Trophoblast cell (in vitro differentiated cells and primary cell): ENCODE measurements at regions not wholly inside any gene's neighbourhood (a gene's known extent, or its start where the extent isn't known, plus 50 kb on each side); places are given as distances from the start of the nearest gene placed in this dataset.

Experiments
- DNase-seq, 2 donors: peaks; one replicate each; pipeline ENCODE4 v3.0.0-alpha.2; 2016
- H2AFZ ChIP-seq: 2 replicates; pipeline ENCODE4 v1.6.1; 2013; ENCODE audit warnings: low read length, moderate library complexity, mild to moderate bottlenecking; ENCODE audit not compliant: insufficient read depth, poor library complexity
- H2AK5ac ChIP-seq: 2 replicates; pipeline ENCODE4 v1.6.1; 2013; ENCODE audit warnings: mild to moderate bottlenecking, low read length
- H2BK120ac ChIP-seq: 2 replicates; pipeline ENCODE4 v1.6.1; 2013; ENCODE audit warnings: low read length, mild to moderate bottlenecking, moderate library complexity; ENCODE audit not compliant: insufficient read depth, poor library complexity
- H2BK12ac ChIP-seq: 2 replicates; pipeline ENCODE4 v1.6.1; 2013; ENCODE audit warnings: mild to moderate bottlenecking, low read length, moderate library complexity
- H2BK5ac ChIP-seq: 2 replicates; pipeline ENCODE4 v1.6.1; 2013; ENCODE audit warnings: low read length, low read depth, moderate library complexity, mild to moderate bottlenecking; ENCODE audit not compliant: poor library complexity
- H3K14ac ChIP-seq: 2 replicates; pipeline ENCODE4 v1.6.1; 2013; ENCODE audit warnings: mild to moderate bottlenecking, low read length
- H3K18ac ChIP-seq: 2 replicates; pipeline ENCODE4 v1.6.1; 2013; ENCODE audit warnings: mild to moderate bottlenecking, low read length
- H3K23ac ChIP-seq: 2 replicates; pipeline ENCODE4 v1.6.1; 2013; ENCODE audit warnings: low read length
- H3K27ac ChIP-seq: 2 replicates; pipeline ENCODE4 v1.5.1; 2013; ENCODE audit warnings: low read depth, mild to moderate bottlenecking, inconsistent platforms, low read length, moderate library complexity
- H3K27me3 ChIP-seq: 2 replicates; pipeline ENCODE4 v1.6.1; 2013; ENCODE audit warnings: inconsistent platforms, mild to moderate bottlenecking, low read length, moderate library complexity; ENCODE audit not compliant: insufficient read depth
- H3K36me3 ChIP-seq, 2 experiments: 1 replicate in 1 of 2; 2 replicates in 1 of 2; pipeline ENCODE4 v1.6.1; 2013; ENCODE audit warnings: low read length in 2 of 2, mild to moderate bottlenecking in 2 of 2, moderate library complexity in 1 of 2; ENCODE audit not compliant: insufficient read depth in 2 of 2, control insufficient read depth in 1 of 2
- H3K4ac ChIP-seq: 2 replicates; pipeline ENCODE4 v1.6.1; 2013; ENCODE audit warnings: low read depth, mild to moderate bottlenecking, low read length, moderate library complexity
- H3K4me1 ChIP-seq, 2 experiments: 1 replicate in 1 of 2; 2 replicates in 1 of 2; pipeline ENCODE4 v1.6.1; 2013; ENCODE audit warnings: low read length in 2 of 2, mild to moderate bottlenecking in 2 of 2, moderate library complexity in 1 of 2; ENCODE audit not compliant: insufficient read depth in 2 of 2, control insufficient read depth in 1 of 2
- H3K4me2 ChIP-seq: 2 replicates; pipeline ENCODE4 v1.6.1; 2013; ENCODE audit warnings: inconsistent platforms, mild to moderate bottlenecking, low read length, moderate library complexity
- H3K4me3 ChIP-seq: 2 replicates; pipeline ENCODE4 v1.5.1; 2013; ENCODE audit warnings: mild to moderate bottlenecking, low read depth, low read length, inconsistent platforms
- H3K79me1 ChIP-seq: one replicate; pipeline ENCODE4 v1.6.1; 2013; ENCODE audit warnings: low read length
- H3K79me2 ChIP-seq: 2 replicates; pipeline ENCODE4 v1.6.1; 2013; ENCODE audit warnings: low read length, mild to moderate bottlenecking; ENCODE audit not compliant: control insufficient read depth, insufficient read depth, poor library complexity
- H3K9ac ChIP-seq: 2 replicates; pipeline ENCODE4 v1.6.1; 2013; ENCODE audit warnings: mild to moderate bottlenecking, low read length
- H3K9me3 ChIP-seq: 2 replicates; pipeline ENCODE4 v1.6.1; 2013; ENCODE audit warnings: low read depth, mild to moderate bottlenecking, control low read depth, inconsistent platforms, low read length; ENCODE audit not compliant: insufficient read depth
- H4K12ac ChIP-seq: 2 replicates; pipeline ENCODE4 v1.6.1; 2013; ENCODE audit warnings: low read depth, mild to moderate bottlenecking, low read length, moderate library complexity
- H4K8ac ChIP-seq: 2 replicates; pipeline ENCODE4 v1.6.1; 2013; ENCODE audit warnings: low read depth, mild to moderate bottlenecking, low read length, moderate library complexity
- H4K91ac ChIP-seq: one replicate; pipeline ENCODE4 v1.6.1; 2013; ENCODE audit warnings: low read depth, mild to moderate bottlenecking, low read length, moderate library complexity
- WGBS: extraction: QIAGEN DNeasy Blood & Tissue Kit; methylation state at CpG from one replicate; pipeline ENCODE4 v1.1.7; 2013; ENCODE audit warnings: missing lambda C conversion rate; ENCODE audit not compliant: insufficient read length, insufficient coverage; ENCODE audit errors: extremely low coverage; 5-methylcytosine and 5-hydroxymethylcytosine counted together

DNA sequence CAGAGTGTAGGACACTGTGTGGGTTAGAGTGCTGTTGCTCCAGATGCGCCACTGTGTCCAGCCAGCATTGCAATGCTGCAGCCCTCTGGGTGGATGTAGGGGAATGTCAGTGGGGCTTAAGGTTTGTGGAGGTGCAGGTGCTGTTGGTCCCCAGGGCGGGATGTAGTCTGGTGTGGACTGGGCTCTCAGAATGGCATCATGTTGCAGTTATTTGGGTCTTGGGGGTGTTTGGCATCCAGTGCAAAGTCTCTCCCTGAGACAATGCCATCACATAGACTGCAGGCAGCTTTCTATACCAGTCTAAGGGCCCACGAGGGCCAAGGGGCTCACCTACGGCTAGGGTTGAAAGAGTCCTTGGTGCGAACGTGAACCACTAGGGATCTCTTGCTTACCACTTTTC is 275.3 kb downstream of the SOX11 start:
- no peak overlapping the region for H2AFZ ChIP-seq
- H3K27ac ChIP-seq: no peak overlapping the region
- no peaks in the 10 kb centered on the region for H3K27me3 ChIP-seq
- H3K9me3 ChIP-seq: no peaks in the 10 kb centered on the region
- H3K4ac ChIP-seq: no peak overlapping the region
- H3K79me2 ChIP-seq: no peaks in the 10 kb centered on the region
- no peak overlapping the region for H2BK12ac ChIP-seq
- no peaks in the 10 kb centered on the region for H3K4me1 ChIP-seq
- no peak overlapping the region for H4K12ac ChIP-seq
- H2AK5ac ChIP-seq: no peak overlapping the region
- no peak overlapping the region for H3K18ac ChIP-seq
- no CpG with 5 or more reads among the region's 6 CpGs for WGBS
- H4K8ac ChIP-seq: no peak overlapping the region
- no peak overlapping the region for H3K23ac ChIP-seq
- no peak overlapping the region for H3K4me2 ChIP-seq
- H3K9ac ChIP-seq: no peak overlapping the region
- H2BK120ac ChIP-seq: no peak overlapping the region
- H4K91ac ChIP-seq: no peak overlapping the region
- H3K14ac ChIP-seq: no peak overlapping the region
- no peak overlapping the region for H2BK5ac ChIP-seq
- no peak overlapping the region for H3K4me3 ChIP-seq
- no peaks in the 10 kb centered on the region for H3K79me1 ChIP-seq
- no peaks in the 10 kb centered on the region for H3K36me3 ChIP-seq
- DNase-seq: no peak

DNA sequence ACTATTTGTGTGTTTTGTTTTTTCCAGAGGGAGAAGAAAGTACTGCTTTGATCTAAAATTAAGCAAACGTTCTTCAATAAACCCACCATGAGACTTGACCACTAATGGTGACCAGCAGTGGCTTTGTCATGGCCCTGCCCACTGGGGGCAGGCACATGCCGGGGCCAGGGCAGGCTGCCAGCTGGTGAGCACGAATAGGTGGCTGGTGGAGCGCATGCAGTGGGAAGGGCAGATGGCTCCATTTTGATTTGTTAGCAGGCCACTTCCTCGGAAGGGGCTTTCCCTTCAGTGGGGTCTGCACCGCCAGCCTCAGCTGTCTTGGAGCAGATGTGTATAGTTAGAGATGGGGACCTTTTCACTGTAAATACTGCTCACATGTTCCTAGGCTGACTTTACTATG is 277.1 kb downstream of the SOX11 start:
- Histone ChIP-seq H3K4me2 (no peak overlapping the region), H2BK12ac (no peak overlapping the region), H3K9ac (no peak overlapping the region), H3K18ac (no peak overlapping the region), H4K8ac (no peak overlapping the region), H3K79me1 (no peaks in the 10 kb centered on the region), H3K79me2 (no peaks in the 10 kb centered on the region), H3K36me3 (no peaks in the 10 kb centered on the region), H3K4me1 (no peaks in the 10 kb centered on the region), H4K12ac (no peak overlapping the region), H3K14ac (no peak overlapping the region), H3K23ac (no peak overlapping the region), H2AK5ac (no peak overlapping the region), H2AFZ (no peak overlapping the region), H3K27ac (no peak overlapping the region), H3K4me3 (no peak overlapping the region), H4K91ac (no peak overlapping the region), H3K9me3 (no peaks in the 10 kb centered on the region), H2BK120ac (no peak overlapping the region), H3K4ac (no peak overlapping the region), H2BK5ac (no peak overlapping the region), H3K27me3 (no peaks in the 10 kb centered on the region)
- WGBS: no CpG with 5 or more reads among the region's 6 CpGs
- DNase-seq: no peak

GRCh38 chr2:5970347-5970746 is 278.2 kb downstream of the SOX11 start:
- no peak overlapping the region for H3K14ac ChIP-seq
- no peak overlapping the region for H2BK120ac ChIP-seq
- no peaks in the 10 kb centered on the region for H3K4me1 ChIP-seq
- no peak overlapping the region for H2AK5ac ChIP-seq
- no peaks in the 10 kb centered on the region for H3K79me2 ChIP-seq
- DNase-seq: no peak
- H2BK12ac ChIP-seq: no peak overlapping the region
- H4K91ac ChIP-seq: no peak overlapping the region
- no peaks in the 10 kb centered on the region for H3K27me3 ChIP-seq
- no peak overlapping the region for H3K4ac ChIP-seq
- no peak overlapping the region for H3K9ac ChIP-seq
- H3K36me3 ChIP-seq: no peaks in the 10 kb centered on the region
- WGBS: no CpG with 5 or more reads among the region's 4 CpGs
- no peak overlapping the region for H4K8ac ChIP-seq
- no peak overlapping the region for H2BK5ac ChIP-seq
- H3K9me3 ChIP-seq: peaks cover 1% of the 10 kb centered on the region
- H3K4me3 ChIP-seq: no peak overlapping the region
- H3K23ac ChIP-seq: no peak overlapping the region
- no peaks in the 10 kb centered on the region for H3K79me1 ChIP-seq
- H3K4me2 ChIP-seq: no peak overlapping the region
- H3K18ac ChIP-seq: no peak overlapping the region
- no peak overlapping the region for H4K12ac ChIP-seq
- H2AFZ ChIP-seq: no peak overlapping the region
- H3K27ac ChIP-seq: no peak overlapping the region

DNA sequence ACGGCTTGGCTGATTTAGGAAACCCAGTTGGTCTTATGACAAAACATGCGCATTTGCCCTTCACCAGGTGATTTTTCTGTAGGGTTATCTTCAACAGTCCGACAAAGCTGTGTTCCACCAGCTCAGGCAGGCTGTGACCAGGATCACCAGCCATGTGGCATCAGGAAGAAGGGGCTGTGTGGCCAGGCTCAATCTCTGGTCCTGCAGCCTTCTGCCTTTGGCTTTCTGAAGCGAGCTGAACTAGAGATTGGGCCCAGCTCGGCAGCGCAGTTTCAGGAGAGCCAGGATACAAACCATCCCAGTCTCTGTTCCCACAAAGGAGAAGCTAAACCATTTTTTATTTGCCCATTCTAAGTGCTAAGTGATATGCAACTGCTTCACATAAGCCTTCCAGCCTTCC is 282.3 kb downstream of the SOX11 start:
- Histone ChIP-seq H3K9me3 (peaks cover 1% of the 10 kb centered on the region), H2AFZ (no peak overlapping the region), H4K12ac (no peak overlapping the region), H4K91ac (no peak overlapping the region), H2AK5ac (no peak overlapping the region), H3K4me1 (no peaks in the 10 kb centered on the region), H2BK120ac (no peak overlapping the region), H3K36me3 (no peaks in the 10 kb centered on the region), H4K8ac (no peak overlapping the region), H3K9ac (no peak overlapping the region), H2BK5ac (no peak overlapping the region), H3K27ac (no peak overlapping the region), H3K18ac (no peak overlapping the region), H3K4me3 (no peak overlapping the region), H3K4me2 (no peak overlapping the region), H3K14ac (no peak overlapping the region), H3K23ac (no peak overlapping the region), H2BK12ac (no peak overlapping the region), H3K79me2 (no peaks in the 10 kb centered on the region), H3K4ac (no peak overlapping the region), H3K79me1 (no peaks in the 10 kb centered on the region), H3K27me3 (no peaks in the 10 kb centered on the region)
- WGBS: no CpG with 5 or more reads among the region's 6 CpGs
- DNase-seq: no peak
